HG02884 (cell line): ENCODE measurements at regions not wholly inside any gene's neighbourhood (a gene's known extent, or its start where the extent isn't known, plus 50 kb on each side); places are given as distances from the start of the nearest gene placed in this dataset.

Experiments used
- ATAC-seq: cut with Tn5 transposase; IDR thresholded peaks from one replicate; pipeline ENCODE4 v1.9.1; 2021; ENCODE audit warnings: mild to moderate bottlenecking, moderate library complexity; ENCODE audit not compliant: unreplicated experiment

DNA sequence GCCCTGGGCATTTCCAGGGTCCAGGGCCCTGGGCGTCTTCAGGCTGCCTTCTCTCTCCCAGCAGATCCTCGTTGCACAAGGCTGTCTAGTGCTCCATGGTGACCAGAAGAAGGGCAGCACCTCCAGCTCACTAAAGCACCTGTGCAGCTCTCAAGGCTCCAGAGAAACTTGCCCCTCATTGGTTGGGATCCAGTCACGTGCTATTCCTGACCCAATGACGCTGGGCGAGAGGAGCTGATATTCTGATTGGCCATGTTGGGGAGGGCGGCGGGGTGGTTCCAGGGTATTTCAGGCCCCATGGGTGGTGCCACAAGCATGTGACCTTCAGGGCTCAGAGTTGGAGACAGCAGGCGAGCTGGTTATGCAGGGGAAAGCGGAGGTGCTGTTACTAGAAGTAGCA, 309.1 kb downstream of the TOX3 start:
- ATAC-seq = no peak

DNA sequence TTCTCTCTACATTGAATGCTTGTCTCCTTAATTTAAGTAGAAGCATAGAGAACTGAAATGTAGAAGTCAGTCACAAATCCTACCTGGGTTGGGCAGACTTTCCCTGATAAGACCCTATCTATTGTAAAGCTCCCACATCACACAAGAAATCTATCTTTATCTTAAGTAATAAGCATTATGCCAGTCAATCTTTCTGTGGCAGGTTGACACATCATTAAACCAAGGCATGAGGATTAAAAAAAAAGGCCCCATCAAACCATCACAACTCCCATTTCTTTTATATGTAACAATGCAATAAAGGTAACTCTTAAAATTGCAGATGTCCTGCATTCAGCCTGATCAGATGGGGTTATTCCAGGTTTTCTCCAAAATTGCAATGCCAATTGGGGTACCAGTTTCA, 311.8 kb downstream of the TOX3 start:
- ATAC-seq = no peak

DNA sequence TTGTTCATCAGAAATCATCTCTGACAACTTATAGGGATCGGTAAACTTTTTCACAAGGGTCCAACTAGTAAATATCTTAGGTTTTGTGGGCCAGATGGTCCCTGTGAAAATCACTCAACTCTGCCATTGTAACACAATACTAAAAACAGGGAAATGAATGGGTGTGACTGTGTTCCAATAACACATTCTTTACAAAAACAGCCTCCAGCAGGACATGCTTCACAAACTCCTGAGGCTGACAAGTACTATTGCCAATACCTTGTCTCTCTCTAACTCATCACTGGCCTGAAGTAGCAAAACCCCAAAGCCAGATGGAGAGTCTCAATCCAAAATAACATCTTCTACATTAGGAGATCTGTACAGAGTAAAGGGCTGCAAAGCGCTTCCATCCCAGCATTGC, 312.3 kb downstream of the TOX3 start:
- no peak for ATAC-seq

DNA sequence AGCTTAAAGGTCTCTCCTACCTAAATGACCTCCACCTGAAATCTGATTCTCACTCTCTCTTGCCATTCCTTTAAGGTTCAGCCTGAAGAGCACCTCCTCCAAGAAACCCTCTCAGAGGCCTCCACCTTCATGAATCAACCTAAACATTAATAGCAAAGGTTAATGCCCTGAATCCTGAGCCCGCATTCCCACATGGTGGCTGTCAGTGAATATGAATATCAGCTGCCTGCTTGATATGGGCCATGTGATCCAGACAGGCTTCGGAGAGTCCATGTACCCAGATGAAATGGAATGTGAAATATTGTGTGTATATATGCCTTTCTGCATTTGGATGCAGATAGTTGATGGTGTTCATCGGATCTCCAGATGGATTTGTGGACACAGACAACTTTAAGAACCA, 317.5 kb downstream of the TOX3 start:
- ATAC-seq = no peak

DNA sequence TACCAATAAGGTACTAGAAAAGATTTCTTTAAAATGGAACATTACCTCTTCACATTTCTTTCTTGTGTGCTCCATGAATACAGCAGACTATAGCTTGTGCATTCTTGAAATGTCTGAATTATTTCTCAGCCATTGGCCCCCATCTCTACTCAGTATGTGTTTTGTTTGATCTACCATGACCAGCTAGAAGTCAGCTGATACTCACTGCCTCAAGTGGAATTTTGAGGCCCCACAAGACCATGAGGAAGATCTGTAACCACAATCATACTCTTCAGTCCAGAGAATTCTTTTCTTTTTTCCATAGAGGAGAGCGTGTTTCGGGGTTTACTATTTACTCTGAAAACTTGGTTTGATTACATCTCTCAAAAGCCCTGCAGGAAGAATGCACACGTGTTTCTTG, 319.1 kb downstream of the TOX3 start:
- ATAC-seq = no peak

DNA sequence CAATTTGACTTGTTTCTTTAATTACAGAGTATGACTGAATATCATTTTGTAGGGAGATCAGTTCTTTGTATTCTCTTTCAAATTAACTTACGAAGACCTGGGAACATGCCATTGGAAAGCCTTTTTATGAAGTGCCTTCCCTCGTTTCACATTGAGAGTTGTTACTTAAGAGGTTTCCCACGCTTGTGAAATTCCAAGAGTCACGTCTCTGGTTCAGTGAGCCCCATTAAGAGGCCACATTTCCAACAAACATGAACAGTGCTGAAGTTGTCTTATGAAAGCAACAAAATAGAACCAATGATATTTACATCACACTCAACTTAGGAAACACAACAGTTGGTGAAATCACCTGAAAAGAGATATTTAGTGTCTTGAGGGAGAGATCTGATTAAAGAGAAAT, 334.1 kb downstream of the TOX3 start:
- ATAC-seq = no peak

DNA sequence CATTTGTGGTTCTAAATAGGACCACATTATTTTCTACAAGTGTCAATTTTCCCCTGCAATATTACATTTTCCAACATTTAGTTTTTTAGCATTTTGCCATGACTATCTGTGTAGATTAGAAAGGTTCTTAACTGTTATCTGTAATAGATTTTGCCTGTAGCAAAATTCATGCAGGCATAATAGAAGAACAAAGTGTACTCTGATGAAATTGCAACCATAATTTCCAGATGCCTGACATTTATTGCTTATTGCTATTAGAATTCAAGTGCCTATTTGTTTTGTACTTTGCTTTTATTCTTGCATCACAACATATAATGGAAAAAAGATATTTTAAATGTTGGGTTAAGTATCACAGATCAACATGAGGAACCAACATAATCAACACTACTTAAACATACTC, 337.7 kb downstream of the TOX3 start:
- ATAC-seq = no peak

DNA sequence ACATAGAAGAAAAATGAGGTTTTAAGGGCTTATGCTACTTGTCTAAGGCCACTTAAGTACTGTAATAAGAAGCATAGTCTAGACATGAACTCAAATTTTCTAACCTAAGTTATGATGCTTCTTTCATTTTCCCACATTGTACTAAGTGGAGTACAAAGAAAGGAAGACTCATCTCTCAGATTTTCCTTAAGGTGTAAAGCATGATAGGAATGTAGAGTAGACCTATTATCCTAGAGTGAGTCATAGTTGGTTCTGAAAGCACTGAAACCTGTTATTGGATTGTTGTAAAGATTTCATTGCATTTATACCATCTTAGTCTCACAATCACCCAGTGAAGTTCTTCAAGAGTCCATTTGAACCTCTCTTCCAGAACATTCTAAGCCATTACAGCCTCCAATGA, 343.8 kb downstream of the TOX3 start:
- ATAC-seq = no peak

DNA sequence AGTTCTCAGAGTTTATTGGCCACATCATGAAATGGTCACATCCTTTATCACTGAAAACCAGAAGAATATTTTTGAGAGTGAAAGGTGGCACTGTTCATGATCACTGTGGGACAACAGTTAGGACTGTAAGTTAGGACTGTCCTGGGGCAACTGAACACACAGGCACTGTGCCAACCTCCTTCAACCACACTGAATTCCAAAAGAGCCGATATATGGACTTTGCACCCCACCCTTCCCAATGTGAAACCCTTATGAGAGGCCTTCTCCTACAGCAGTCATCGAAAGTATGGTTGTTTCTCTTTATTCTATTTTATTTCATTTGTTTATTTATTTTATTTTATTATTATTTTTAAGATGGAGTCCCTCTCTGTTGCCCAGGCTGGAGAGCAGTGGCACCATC, 353.5 kb downstream of the TOX3 start:
- no peak for ATAC-seq

DNA sequence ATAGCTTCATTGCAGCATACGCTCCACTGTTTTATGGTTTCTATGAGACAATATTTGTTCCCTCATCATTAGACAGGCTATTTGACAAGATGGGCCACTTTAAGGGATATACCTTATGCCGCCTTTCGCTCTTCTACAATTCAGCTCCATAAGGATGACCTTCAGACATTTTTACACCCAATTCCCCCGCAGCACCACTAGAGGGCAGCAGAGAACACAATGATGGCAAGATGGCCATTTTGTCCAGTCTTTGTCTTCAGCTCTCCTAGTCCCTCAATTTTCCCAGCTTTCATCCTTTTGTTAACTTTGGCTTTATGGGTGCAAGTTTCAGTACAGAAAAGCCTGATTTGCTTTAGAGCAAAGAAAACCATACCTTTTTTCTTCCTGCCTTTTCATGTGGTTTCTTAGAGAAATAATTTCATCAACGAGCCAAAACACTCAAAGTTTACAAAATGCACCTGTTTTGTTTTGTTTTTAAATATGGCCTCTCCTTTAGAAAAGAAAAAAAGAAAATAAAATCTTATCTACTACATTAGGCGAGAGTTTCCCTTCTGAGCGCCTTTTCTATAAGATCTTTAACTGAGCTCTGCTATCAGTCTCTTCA, 355.3 kb downstream of the TOX3 start:
- ATAC-seq = no peak

DNA sequence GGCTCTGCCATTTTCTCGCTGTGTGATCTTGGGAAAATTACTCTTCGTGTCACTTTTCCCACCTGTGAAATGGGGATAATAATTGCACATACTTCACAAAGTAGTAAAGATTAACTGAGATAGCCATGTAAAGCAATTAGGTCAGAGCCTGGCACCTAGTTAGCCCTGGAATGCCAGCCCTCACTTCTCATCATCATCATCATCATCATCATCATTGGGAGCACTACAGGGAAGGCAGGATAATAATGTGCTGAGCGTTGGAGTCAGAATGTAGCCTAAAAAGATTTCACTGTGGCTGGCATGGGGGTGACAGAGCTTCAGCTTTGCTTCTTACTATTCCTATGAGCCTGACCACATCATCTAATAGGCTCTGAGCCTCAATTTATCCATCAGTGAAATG, 362.6 kb downstream of the TOX3 start:
- ATAC-seq = no peak

DNA sequence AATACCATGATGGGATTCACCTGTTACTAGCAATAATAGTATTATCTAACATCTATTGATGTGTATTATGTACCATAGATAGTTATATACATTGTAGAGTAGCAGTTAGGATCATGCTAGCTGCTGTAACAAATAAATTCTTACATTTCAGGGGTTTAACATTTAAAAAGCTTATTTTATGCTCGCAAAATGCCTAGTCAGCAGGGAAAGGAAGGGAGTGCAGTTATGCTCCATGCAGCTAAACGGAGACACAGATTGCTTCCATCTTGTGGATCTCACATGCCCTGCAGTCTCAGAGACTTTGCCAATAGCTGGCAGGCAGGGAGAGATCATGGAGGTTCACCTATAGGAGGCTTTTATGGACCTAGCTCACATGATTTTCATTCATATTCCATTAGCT, 364.1 kb downstream of the TOX3 start:
- no peak for ATAC-seq

DNA sequence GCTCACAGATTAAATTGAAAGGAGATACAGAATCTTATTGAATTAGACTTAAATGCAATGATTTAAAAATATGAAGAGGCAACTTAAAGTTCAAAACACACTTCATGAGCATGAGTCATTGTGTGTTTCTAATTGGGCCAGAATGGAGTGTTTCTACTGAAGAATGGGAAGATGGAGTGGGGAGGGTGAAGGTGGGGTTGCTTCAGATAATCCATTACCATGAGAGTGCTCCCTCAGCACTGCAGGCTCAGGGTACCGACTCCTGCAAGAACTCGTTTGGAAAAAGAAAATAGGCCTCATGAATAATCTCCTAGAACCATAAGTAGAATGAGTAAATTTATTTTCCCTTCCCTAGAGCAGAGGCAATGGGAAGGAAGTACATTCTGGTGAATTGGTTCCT, 372.8 kb downstream of the TOX3 start:
- no peak for ATAC-seq

DNA sequence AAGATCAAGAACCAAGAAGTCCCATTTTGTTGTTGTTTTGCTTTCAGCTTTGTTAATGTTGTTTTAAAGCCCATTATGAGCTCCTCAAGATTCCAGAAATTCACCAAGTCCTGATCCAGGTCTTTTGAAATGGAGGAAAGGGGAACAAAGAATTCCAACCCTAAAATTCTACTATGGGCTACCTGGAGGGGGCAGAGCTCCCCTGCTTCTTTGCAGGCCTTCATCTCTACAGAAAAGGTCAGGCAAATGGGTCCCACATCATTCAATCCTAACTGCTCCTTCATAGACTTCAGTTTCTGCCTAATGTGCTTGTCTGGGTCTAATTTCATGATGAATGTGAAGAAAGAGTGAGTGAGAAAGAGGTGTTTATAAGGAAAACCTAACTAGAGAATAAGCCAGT, 375.5 kb downstream of the TOX3 start:
- no peak for ATAC-seq

DNA sequence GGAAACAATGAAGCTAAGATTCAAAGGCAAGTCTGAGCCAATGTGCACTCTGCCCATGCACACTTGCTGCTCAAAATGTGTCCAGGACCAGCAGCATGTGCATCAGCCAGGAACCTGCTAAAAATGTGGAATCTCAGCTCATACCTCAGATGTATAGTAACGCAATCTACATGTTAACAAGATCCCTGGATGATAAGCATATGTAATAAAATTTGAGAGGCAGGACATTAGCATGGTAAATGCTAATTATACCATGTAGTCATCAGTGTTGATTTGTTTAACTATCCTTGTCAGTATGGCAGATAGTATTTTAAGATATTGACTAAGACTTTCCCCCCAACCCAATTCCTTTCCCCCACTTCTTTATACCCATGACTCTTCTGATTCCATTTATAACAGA, 379.6 kb downstream of the TOX3 start:
- ATAC-seq = no peak

DNA sequence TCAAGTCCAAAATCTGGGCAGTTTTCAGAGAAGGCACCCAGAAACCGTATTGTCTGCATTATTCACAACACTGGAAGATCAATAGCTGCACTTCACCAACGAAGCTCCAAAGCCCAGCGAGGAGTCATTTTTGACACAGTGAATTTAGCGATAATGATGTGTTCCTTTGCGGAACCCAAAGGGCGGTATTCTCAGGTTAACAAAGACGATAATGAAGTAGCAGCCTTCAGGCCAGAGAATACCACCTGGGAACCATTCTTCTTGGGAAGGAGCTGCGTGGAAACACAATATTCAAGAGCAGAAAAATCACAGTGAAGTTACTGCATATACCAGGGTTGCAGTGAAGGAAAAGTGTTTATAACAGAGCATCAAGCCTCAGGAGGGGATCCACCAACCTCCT, 381.0 kb downstream of the TOX3 start:
- ATAC-seq = no peak

DNA sequence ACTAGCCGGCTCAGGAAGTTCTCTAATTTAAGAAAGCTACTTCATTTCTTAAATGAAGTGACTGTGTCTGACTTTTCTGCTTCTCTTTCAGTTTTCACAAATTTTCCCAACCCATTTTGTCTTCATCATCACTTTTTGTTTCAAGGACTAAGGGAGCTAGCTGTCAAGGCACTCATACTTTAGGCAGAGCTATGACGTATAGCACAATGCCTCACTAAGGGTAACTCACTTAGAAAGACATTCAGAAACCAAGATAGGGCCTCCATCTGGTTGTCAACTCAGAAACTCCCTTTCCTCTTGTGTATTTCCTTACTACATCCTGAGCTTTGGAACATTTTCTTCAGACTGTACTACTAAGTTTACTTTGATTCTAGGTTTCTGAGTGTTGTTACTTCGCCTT, 397.9 kb downstream of the TOX3 start:
- ATAC-seq = no peak

DNA sequence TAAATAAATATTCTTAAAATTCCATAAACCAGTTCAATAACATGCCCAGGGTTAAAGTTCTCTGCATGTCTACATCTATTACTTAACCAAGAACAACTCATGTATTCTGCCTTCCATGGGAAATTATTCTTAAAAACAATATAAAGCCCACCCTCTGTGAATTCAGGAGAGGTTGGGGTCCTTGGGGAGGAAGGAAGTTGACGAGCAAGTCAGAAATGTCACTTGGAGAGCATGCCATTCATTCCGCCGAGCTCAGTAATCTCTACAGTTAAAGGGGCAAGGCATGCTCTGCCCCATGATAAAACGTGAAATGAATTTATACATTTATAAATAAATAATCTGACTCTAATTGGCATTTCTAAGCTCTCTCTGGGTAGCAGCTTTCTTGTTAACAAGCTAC, 405.1 kb downstream of the TOX3 start:
- no peak for ATAC-seq

DNA sequence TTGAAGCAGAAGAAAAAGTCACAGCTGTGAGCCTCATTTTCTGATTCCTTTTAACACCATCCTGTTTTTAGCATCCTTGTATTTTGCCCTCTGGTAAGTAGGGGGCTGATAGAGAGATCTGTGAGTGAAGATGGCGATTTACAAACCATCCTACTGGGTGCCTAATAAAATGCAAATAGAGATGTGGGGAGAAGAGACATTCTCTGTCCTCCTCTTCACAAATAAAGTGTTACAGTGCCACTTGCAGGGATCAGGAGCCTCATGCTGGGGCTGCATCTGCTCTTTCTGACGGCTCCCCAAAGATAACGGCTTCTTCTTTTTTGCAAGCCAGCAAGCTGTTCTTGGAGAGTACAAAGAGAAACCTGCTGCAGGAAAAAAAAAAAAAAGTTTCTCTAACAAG, 418.6 kb downstream of the TOX3 start:
- no peak for ATAC-seq

DNA sequence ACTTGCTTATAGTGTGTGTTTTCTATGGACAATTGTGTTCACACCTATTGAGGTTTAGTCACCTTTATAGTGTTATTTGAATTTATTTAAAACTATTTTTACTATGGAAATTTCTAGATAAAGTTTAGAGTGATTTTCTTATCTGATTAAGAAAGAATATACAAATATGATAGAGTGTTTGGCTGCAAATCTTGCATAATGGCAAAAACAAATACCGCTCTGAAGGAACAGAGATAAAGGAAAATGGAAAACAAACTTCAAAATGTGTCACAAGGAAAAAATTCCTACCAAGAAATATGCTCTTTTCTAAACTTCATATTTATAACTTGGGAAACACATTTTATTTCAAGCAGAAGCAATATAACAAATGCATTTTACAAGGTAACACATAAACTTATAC, 423.1 kb downstream of the TOX3 start:
- no peak for ATAC-seq

DNA sequence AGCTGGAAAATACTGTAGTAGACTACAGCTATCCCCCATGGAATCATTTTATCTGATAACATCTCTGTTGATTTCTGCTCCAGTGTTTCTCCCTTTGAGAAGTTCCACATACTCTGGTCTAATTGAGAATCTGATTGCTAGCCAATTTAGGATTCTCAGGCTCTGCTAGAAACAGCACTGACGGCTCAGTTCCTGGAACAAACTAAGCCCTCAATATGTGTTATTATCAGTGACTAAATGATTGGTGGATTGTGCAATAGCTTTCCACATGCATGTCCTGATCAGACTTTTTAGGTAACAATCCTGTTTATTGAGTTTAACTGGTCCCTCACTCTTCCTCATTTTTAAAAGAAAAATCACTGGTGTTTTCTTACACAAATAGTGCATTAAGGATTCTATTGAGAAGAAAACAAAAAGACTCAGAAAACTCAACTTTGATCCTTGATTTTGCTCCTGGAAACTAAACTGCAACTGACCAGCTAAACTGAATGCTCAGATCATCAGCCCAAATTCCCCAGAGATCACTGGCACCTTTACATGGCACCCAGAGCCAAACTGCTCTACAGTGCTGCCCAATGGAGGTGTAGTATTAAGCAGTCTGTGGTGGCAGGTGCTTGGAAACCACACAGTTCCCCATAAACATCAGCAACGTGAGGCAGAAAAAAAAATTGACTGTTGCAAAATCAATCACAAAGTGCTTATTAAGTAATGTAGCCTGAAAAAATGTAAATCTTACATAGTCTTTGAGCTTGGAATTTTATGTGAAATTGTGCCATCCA, 423.7 kb downstream of the TOX3 start:
- ATAC-seq = no peak

DNA sequence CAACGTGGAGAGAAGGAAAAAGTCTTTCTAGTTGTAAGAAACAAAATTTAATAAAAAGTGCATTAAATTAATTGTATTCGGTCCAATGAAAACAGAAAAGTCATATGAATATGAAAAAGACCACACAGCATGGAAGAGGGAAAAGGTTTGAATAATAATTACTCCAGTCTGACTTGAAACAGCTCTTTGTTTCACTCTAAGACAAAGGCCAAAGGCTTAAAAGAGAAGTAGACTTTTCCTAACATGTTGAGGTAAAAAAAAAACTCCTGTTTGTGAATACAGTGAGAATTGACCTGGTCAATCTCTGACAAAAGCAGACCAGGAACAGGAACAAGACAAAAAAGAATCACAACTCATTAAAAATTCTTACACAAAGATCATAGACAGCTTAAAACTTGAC, 429.8 kb downstream of the TOX3 start:
- no peak for ATAC-seq

DNA sequence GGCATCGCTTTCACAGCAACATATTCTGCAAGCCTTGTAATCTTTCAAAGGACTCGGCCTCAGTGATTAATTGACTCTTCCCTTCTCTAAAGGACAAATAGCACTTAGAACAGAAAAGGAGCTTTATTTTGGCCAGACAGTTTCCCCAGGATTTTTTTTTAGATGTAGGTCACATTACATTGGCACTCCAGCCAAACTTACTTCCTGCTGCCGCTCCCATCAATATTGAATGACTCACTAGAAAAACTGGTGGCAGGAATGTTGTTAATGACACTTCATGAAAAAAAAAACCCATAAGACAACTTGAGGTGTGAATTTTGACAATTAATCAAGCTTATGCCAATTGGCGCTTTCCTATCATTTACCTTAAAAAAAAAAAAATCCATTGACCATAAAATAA, 432.6 kb downstream of the TOX3 start:
- no peak for ATAC-seq
